Smooth muscle cell (in vitro differentiated cells): ENCODE measurements at regions not wholly inside any gene's neighbourhood (a gene's known extent, or its start where the extent isn't known, plus 50 kb on each side); places are given as distances from the start of the nearest gene placed in this dataset.

Experiments
- DNase-seq: peaks from one replicate; lab custom pipeline; 2025; ENCODE audit not compliant: unreplicated experiment; lab: John Stamatoyannopoulos, UW
- H2AFZ ChIP-seq: fragments of 200-600 bp; sonication (generic); 2 replicates; pipeline ENCODE4 v1.6.0; 2016; ENCODE audit warnings: antibody characterized with exemption, low read depth, mild to moderate bottlenecking
- H3F3A ChIP-seq: fragments of 200-600 bp; sonication (generic); 2 replicates; pipeline ENCODE4 v1.6.0; 2017; ENCODE audit warnings: antibody characterized with exemption, low read depth
- H3K27ac ChIP-seq: fragments of 200-600 bp; sonication (generic); 2 replicates; pipeline ENCODE4 v1.5.1; 2016; ENCODE audit warnings: low read depth, mild to moderate bottlenecking
- H3K27me3 ChIP-seq: fragments of 200-600 bp; sonication (generic); 2 replicates; pipeline ENCODE4 v1.6.1; 2016; ENCODE audit warnings: low read depth, mild to moderate bottlenecking
- H3K36me3 ChIP-seq: fragments of 200-600 bp; sonication (generic); 2 replicates; pipeline ENCODE4 v1.5.1; 2016; ENCODE audit warnings: low read depth
- H3K4me1 ChIP-seq: fragments of 200-600 bp; sonication (generic); 2 replicates; pipeline ENCODE4 v1.5.1; 2016; ENCODE audit warnings: low read depth
- H3K4me2 ChIP-seq: fragments of 200-600 bp; sonication (generic); 2 replicates; pipeline ENCODE4 v1.6.0; 2016; ENCODE audit warnings: mild to moderate bottlenecking
- H3K4me3 ChIP-seq: fragments of 200-600 bp; sonication (generic); 2 replicates; pipeline ENCODE4 v1.5.1; 2016; ENCODE audit warnings: mild to moderate bottlenecking
- H3K79me2 ChIP-seq: fragments of 200-600 bp; sonication (generic); 2 replicates; pipeline ENCODE4 v1.6.0; 2016; ENCODE audit warnings: low read depth, mild to moderate bottlenecking
- H3K9ac ChIP-seq: fragments of 200-600 bp; sonication (generic); 2 replicates; pipeline ENCODE4 v1.6.0; 2016; ENCODE audit warnings: low read depth
- H3K9me3 ChIP-seq: fragments of 200-600 bp; sonication (generic); replicated peaks from 2 replicates; pipeline ENCODE4 v1.5.1; 2016; ENCODE audit warnings: low read depth
- H4K20me1 ChIP-seq: fragments of 200-600 bp; sonication (generic); 2 replicates; pipeline ENCODE4 v1.6.0; 2016; ENCODE audit warnings: low read depth
- whole genome bisulfite sequencing: methylation state at CpG from one replicate; pipeline ENCODE4 v1.1.7; 2016; ENCODE audit warnings: low lambda C conversion rate; 5-methylcytosine and 5-hydroxymethylcytosine counted together
- TF ChIP-seq, protein P1 (sequence below): fragments of 200-600 bp; sonication (generic); IDR thresholded peaks from 2 replicates; pipeline ENCODE4 v1.5.1; 2017; ENCODE audit warnings: borderline replicate concordance, mild to moderate bottlenecking, antibody characterized with exemption; ENCODE audit not compliant: insufficient read depth, poor library complexity, severe bottlenecking

DNA sequence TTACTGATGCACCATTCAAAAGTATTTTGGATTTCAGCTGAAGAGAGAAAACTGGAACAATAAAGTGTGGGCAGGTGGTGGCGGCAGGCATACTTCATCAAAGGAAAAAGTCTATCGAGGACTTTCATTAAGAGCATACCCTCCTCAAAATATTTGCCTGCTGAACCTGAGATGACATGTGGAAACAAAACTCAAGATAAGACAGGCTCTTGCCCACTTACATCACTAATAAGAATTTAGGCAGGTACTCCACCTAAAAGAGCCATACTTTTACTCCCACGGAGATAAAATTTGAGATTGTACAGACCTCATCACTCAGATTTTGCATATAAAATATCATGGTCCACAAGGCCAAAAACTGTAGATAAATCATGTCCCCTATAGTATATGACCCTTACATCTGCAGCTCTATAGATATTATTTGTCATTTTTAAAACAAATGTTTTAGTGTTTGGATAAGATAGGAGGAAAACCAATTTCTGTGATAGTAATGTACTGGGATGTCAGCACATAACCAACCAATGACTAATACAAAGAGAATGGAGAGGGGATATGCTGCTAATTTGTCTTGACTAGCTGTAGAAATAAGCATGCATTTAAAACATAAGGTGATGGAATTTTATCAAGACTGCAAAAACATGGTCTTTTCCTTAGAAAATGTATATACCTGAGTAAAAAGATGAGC is 730.6 kb upstream of the ZNF608 start:
- no peaks in the 10 kb centered on the region for H3K9me3 ChIP-seq
- H3K27ac ChIP-seq, result no peak overlapping the region
- no peaks in the 10 kb centered on the region for H3K27me3 ChIP-seq
- H3K9ac ChIP-seq, result no peak overlapping the region
- no peak overlapping the region for H2AFZ ChIP-seq
- no peak overlapping the region for H3K4me3 ChIP-seq
- peaks cover 14% of the 10 kb centered on the region for H3K4me1 ChIP-seq
- no peaks in the 10 kb centered on the region for H3K36me3 ChIP-seq
- H3F3A ChIP-seq, result no peaks in the 10 kb centered on the region
- H3K4me2 ChIP-seq, result no peak overlapping the region
- no peak for DNase-seq
- H4K20me1 ChIP-seq, result no peaks in the 10 kb centered on the region
- 77% methylated on average over 3 of the region's 3 CpGs for whole genome bisulfite sequencing
- TF ChIP-seq, protein P1, sequence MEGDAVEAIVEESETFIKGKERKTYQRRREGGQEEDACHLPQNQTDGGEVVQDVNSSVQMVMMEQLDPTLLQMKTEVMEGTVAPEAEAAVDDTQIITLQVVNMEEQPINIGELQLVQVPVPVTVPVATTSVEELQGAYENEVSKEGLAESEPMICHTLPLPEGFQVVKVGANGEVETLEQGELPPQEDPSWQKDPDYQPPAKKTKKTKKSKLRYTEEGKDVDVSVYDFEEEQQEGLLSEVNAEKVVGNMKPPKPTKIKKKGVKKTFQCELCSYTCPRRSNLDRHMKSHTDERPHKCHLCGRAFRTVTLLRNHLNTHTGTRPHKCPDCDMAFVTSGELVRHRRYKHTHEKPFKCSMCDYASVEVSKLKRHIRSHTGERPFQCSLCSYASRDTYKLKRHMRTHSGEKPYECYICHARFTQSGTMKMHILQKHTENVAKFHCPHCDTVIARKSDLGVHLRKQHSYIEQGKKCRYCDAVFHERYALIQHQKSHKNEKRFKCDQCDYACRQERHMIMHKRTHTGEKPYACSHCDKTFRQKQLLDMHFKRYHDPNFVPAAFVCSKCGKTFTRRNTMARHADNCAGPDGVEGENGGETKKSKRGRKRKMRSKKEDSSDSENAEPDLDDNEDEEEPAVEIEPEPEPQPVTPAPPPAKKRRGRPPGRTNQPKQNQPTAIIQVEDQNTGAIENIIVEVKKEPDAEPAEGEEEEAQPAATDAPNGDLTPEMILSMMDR, result no peak
- no peaks in the 10 kb centered on the region for H3K79me2 ChIP-seq

DNA sequence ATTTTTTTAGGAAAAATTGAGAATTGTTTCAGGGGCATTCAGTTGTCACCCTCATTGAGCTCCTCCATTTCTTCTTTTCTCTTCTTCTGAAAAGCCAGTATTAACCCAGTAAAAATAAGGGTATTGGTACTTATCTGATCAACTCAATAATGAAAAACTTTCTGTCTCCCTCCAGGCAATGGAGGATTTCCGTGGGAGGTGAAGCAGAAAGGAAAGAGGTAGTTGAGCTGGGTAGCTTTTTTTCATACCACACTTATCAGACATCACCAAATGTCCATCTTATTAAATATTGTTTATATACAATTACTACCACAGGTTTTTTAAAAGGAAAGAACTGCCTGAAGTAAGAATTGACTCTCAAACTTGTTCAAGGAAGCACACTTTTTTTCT is 731.1 kb upstream of the ZNF608 start:
- Histone ChIP-seq H3K36me3 (no peaks in the 10 kb centered on the region), H3K9ac (no peak overlapping the region), H3K4me3 (no peak overlapping the region), H3K4me2 (no peak overlapping the region), H3K4me1 (peaks cover 17% of the 10 kb centered on the region), H4K20me1 (no peaks in the 10 kb centered on the region), H3K27me3 (no peaks in the 10 kb centered on the region), H3K27ac (no peak overlapping the region), H3K9me3 (no peaks in the 10 kb centered on the region), H2AFZ (no peak overlapping the region), H3K79me2 (no peaks in the 10 kb centered on the region), H3F3A (no peaks in the 10 kb centered on the region)
- 57% methylated on average over 1 of the region's 1 CpG for WGBS
- no peak for DNase-seq
- TF ChIP-seq, protein P1, result no peak

DNA sequence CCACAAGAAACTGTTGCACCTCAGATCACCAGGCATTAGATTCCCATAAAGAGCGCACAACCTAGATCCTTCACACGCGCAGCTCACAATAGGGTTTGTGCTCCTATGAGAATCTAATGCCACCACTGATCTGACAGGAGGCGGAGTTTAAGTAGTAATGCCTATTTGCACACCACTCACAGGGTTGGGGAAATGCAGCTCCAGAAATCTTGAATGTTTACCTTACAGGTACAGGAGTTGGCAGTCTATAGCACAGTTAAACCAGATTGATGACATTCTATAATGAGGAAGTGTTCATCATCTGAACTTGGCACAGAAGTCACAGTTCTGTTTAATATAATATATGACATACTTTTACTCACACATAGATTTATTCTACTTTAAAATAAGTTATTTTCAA is 732.2 kb upstream of the ZNF608 start:
- no peak for DNase-seq
- Histone ChIP-seq H3K4me1 (peaks cover 17% of the 10 kb centered on the region), H3K36me3 (no peaks in the 10 kb centered on the region), H3K79me2 (no peaks in the 10 kb centered on the region), H3K27me3 (no peaks in the 10 kb centered on the region), H3K4me3 (no peak overlapping the region), H3K9me3 (no peaks in the 10 kb centered on the region), H2AFZ (no peak overlapping the region), H3K4me2 (no peak overlapping the region), H3F3A (no peaks in the 10 kb centered on the region), H3K9ac (no peak overlapping the region), H3K27ac (no peak overlapping the region), H4K20me1 (no peaks in the 10 kb centered on the region)
- TF ChIP-seq, protein P1, result no peak
- over 99% methylated on average over 4 of the region's 4 CpGs for WGBS

DNA sequence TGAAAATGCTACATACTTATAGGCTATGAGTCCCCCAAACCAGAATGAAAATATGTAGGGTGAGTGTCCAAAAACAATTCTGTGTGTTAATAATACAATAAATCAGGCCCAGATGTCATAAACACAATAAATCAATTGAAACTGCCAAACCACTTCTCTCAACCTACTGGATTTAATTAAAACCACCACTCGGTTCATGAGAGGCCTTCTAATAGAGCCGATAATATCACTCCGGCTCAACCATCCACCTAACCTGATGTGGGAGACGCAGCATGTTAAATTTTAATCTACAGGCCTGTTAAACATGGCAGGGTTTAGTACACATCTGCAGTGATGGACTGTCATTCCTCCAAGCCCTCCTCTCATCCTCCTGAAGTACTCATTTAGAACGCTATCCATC is 734.5 kb upstream of the ZNF608 start:
- TF ChIP-seq, protein P1, result no peak
- WGBS, result 72% methylated on average over 5 of the region's 5 CpGs
- H4K20me1 ChIP-seq, result no peaks in the 10 kb centered on the region

More for the DNA sequence above, 734.5 kb upstream of the ZNF608 start:
- peaks cover 6% of the 10 kb centered on the region for H3F3A ChIP-seq
- H2AFZ ChIP-seq, result no peak overlapping the region
- no peak for DNase-seq
- no peaks in the 10 kb centered on the region for H3K36me3 ChIP-seq
- H3K4me1 ChIP-seq, result peaks cover 39% of the 10 kb centered on the region
- no peak overlapping the region for H3K27ac ChIP-seq
- no peak overlapping the region for H3K4me2 ChIP-seq
- H3K4me3 ChIP-seq, result no peak overlapping the region
- H3K27me3 ChIP-seq, result no peaks in the 10 kb centered on the region
- H3K9me3 ChIP-seq, result no peaks in the 10 kb centered on the region
- no peak overlapping the region for H3K9ac ChIP-seq
- no peaks in the 10 kb centered on the region for H3K79me2 ChIP-seq
